Fibroblast of the aortic adventitia (primary cell): ENCODE measurements at regions not wholly inside any gene's neighbourhood (a gene's known extent, or its start where the extent isn't known, plus 50 kb on each side); places are given as distances from the start of the nearest gene placed in this dataset.

Experiments used
- DNase-seq: peaks from one replicate; pipeline ENCODE4 v3.0.0-alpha.2; 2010; ENCODE audit warnings: low read depth
- H3K4me3 ChIP-seq: 2 replicates; pipeline ENCODE4 v1.5.1; 2011; ENCODE audit warnings: low read depth, mild to moderate bottlenecking, control low read depth, low read length, moderate library complexity
- TF ChIP-seq, protein P1 (sequence below): IDR thresholded peaks from 2 replicates; pipeline ENCODE4 v1.5.1; 2011; ENCODE audit warnings: mild to moderate bottlenecking, low read length, control low read depth, inconsistent platforms; ENCODE audit not compliant: insufficient read depth

DNA sequence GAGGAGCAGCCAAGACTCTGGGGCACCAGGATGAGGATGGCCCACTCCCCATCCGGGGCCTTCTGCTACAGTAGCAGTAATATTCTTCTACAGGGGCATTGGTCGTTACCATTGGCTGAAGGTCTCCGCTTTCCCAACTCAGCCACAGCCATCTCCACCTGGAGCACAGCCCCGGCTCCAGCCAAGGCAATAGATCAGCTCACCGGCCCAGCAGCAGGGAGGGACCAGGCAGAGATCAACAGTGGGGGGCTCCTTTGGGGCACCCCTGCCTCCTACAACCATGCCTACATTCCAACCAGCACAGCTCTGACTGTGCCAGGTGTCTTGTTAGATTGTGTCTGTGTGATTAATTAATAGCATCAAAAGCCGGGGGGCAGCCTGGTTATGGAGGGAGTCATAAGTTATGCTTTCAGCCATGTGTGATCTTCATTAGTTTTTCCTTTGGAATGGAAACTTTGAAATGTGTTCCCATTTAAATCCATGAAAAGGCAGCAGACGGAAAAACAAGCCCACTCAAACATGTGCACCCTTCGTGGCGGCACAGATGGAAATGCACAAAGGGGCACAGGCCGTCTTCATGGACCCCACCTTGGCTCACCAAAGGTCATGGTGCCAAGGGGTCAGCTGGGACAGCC lies 68.6 kb upstream of the BZW1 start:
- TF ChIP-seq, protein P1, sequence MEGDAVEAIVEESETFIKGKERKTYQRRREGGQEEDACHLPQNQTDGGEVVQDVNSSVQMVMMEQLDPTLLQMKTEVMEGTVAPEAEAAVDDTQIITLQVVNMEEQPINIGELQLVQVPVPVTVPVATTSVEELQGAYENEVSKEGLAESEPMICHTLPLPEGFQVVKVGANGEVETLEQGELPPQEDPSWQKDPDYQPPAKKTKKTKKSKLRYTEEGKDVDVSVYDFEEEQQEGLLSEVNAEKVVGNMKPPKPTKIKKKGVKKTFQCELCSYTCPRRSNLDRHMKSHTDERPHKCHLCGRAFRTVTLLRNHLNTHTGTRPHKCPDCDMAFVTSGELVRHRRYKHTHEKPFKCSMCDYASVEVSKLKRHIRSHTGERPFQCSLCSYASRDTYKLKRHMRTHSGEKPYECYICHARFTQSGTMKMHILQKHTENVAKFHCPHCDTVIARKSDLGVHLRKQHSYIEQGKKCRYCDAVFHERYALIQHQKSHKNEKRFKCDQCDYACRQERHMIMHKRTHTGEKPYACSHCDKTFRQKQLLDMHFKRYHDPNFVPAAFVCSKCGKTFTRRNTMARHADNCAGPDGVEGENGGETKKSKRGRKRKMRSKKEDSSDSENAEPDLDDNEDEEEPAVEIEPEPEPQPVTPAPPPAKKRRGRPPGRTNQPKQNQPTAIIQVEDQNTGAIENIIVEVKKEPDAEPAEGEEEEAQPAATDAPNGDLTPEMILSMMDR = no peak
- H3K4me3 ChIP-seq = no peak overlapping the region
- DNase-seq = no peak

DNA sequence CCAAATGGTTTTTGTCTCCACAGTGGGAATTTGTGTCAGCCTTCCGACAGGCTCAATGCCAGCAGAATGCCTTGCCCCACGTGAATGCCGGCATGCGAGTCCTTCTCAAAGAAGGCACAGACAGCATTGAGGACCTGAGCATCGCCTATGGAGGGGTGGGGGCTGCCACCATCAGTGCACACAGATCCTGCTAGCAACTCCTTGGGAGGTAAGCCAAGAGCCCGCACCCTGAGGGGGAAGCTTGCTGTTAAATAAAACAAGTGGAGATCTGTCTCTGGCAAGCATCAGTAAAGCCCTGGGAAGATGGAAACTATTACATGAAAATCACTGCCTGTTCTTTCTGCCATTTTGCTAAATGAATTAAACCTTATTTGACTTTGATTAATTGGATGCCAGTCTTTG lies 67.5 kb upstream of the BZW1 start:
- no peak overlapping the region for H3K4me3 ChIP-seq
- DNase-seq = peak; percentile 36
- TF ChIP-seq, protein P1 = no peak

DNA sequence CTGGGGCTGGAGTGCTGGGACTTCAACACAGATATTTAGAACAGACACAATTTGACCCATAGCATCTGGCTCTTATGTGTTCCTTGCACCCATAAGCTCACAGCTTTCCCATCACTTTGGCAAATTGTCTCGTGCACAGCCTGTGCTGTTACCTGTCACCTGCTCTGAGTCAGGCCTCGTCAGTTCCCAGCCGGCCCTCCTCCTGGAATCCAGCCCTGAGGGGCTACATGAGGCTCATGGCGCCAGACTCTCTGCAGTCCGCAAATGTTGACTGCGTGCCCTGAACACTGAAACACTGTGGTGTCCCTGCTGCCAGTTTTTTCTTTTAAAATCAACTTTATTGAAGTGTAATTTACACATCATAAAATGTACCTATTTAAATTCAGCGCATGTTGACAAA lies 65.4 kb upstream of the BZW1 start:
- H3K4me3 ChIP-seq = no peak overlapping the region
- no peak for DNase-seq
- TF ChIP-seq, protein P1 = no peak

DNA sequence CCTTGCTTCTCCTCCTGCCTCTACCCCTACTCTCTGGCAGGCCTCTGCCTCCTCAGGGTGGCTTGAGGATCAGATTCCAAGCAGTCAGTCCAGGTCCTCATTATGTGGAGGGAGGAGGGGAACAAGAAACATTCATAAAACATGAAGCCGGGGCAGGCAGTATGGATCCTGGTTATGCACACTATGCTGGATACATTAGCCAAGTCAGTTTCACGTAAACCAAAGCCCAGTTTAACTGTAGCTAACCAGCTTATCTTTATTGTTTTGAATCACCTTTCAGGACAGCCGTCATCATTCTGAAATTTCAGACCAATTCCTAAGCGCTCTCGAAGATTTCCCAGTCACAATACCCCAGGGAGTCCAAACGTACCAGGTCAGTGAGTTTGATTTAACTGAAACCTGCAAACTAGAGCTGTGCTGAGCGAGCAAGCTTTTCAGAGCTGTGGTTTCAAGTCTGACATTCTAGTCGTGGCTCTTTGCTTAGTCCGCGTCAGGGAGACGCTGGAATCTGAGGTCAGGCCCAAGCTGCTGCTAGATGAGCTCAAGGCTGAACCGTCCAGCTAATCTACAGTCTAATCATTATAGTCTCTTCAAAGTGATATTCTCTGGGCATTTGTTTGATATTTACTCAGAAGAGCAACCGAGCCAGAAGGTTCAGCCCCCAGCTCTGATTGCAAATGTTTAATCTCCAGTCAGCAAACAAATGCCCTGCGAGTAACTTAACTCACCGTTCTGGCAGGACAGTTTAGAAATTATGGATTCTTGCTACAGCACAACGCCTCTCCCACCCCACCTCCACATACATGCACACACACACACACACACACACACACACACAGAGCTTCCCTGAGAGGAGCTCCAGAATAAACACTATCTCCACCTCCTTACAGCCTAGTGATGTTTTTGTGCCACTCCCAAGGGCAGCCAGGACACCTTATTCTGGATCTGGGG lies 63.8 kb upstream of the BZW1 start:
- peak overlapping the region; percentile 22 for H3K4me3 ChIP-seq
- DNase-seq = peak; percentile 98
- TF ChIP-seq, protein P1 = no peak

DNA sequence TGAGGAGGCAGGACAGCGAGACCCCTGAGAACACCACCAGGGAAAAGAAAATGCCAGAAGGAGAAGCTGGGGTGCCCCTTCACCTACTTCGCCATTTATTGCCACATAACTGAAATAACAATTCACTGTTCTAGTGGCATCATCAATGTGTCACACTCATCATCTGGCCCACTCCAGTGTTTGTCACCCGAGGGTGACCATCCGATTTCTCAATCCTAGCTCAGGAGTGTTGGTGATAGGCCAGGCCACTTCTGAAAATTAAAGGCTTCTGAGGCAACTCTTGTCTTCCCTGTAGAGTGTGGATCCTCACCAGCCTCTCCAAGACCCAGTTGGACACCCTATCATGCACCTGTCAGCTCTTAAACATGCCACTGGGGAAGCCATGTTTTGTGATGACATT lies 62.9 kb upstream of the BZW1 start:
- H3K4me3 ChIP-seq = no peak overlapping the region
- DNase-seq = no peak
- TF ChIP-seq, protein P1 = no peak

DNA sequence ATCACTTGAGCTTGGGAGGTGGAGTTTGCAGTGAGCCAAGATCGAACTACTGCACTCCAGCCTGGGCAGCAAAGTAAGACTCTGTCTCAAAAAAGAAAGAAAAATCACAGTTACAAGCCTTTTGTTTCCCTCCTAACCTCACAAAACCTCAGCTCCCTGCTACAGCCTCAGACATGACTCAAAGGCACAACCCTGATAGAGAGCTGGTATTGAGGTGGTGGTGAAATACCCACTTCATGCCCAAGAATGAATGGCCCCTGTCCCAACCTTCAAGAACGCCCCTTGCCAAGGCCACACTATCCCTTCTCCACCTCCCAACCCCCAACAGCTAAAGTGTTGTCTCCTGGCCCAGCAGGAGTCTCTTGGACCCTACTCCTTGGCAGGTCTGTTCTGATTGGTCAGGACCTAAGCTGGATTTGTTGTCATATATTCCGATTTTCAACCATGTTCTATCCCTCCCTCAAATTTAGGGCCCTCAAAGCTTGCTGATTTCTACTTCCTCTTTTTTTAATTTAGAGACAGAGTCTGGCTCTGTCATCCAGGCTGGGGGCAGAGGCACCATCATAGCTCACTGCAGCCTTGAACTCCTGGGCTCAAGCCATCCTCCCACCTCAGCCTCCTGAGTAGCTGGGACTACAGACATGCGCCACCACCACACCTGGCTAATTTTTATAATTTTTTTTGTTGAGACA lies 61.9 kb upstream of the BZW1 start:
- DNase-seq = peak; percentile 50
- no peak overlapping the region for H3K4me3 ChIP-seq
- TF ChIP-seq, protein P1 = no peak
